ENCODE measurements at regions not wholly inside any gene's neighbourhood (a gene's known extent, or its start where the extent isn't known, plus 50 kb on each side); places are given as distances from the start of the nearest gene placed in this dataset.
"Not testable (repeated sequence)": the region's sequence is repeated elsewhere in the genome, so short reads cannot be mapped to it uniquely, and the experiment has no call there.

DNA sequence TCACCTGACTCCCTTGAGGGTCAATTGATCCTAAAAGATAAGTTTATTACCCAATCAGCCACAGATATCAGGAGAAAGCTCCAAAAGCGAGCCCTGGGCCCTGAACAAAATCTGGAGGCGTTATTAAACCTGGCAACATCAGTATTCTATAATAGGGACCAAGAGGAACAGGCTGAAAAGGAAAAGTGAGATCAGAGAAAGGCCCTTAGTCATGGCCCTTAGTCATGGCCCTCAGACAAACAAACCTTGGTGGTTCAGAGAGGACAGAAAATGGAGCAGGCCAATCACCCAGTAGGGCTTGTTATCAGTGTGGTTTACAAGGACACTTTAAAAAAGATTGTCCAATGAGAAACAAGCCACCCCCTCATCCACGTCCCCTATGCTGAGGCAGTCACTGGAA is 106.5 kb upstream of the PRDX6 start:
- H3K36me3 ChIP-seq (ENCODE audit: control insufficient read depth, insufficient read depth, low read length, severe bottlenecking); H3K4me1 ChIP-seq (ENCODE audit: control insufficient read depth, insufficient read depth, low read length); H3K9ac ChIP-seq (ENCODE audit: low read length); H3K9me3 ChIP-seq (ENCODE audit: control insufficient read depth, low read length); H3K27me3 ChIP-seq (replicated peaks; ENCODE audit: control insufficient read depth, insufficient read depth, low read length); H3K4me3 ChIP-seq (ENCODE audit: low read length); DNase-seq (ENCODE audit: low read depth): not testable (repeated sequence)

DNA sequence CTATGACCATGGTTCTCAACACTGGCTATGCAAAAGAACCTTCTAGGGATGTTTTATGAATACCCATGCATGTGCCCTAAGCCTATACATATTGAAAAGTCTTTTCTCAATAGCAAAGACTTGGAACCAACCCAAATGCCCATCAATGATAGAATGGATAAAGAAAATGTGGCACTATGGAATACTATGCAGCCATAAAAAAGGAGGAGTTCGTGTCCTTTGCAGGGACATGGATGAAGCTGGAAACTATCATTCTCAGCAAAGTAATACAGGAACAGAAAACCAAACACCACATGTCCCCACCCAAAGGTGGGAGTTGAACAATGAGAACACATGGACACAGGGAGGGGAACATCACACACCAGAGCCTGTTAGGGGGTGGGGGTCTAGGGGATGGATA is 101.1 kb upstream of the PRDX6 start:
- not testable (repeated sequence) for H3K9ac ChIP-seq (ENCODE audit: low read length); H3K9me3 ChIP-seq (ENCODE audit: control insufficient read depth, low read length); H3K27me3 ChIP-seq (replicated peaks; ENCODE audit: control insufficient read depth, insufficient read depth, low read length); H3K4me1 ChIP-seq (ENCODE audit: control insufficient read depth, insufficient read depth, low read length); H3K4me3 ChIP-seq (ENCODE audit: low read length); H3K36me3 ChIP-seq (ENCODE audit: control insufficient read depth, insufficient read depth, low read length, severe bottlenecking); DNase-seq (ENCODE audit: low read depth)

DNA sequence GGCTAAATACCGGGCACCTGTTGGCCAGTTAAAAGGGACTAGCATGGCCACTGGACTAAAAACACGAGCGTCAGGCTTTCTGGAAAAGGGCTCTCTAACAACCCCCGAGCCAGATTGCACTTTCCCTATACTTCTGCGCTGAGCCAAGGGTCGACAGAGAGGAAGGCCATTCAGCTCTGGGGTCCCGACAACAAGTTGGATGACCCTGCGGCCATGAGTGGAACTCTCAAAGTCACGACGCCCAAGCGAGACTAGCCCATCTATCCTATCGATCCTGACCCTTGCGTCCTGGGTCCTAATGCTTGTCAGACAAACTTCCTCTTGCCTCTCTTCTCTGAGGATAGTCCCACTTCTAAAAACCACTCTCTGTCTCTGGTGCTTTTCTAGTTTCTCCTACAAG is 99.9 kb upstream of the PRDX6 start:
- no peak for DNase-seq (ENCODE audit: low read depth)
- H3K9me3 ChIP-seq (ENCODE audit: control insufficient read depth, low read length), result no peaks in the 10 kb centered on the region
- no peak overlapping the region for H3K4me3 ChIP-seq (ENCODE audit: low read length)
- no peak overlapping the region for H3K9ac ChIP-seq (ENCODE audit: low read length)
- no peaks in the 10 kb centered on the region for H3K27me3 ChIP-seq (replicated peaks; ENCODE audit: control insufficient read depth, insufficient read depth, low read length)
- H3K36me3 ChIP-seq (ENCODE audit: control insufficient read depth, insufficient read depth, low read length, severe bottlenecking), result no peaks in the 10 kb centered on the region
- no peaks in the 10 kb centered on the region for H3K4me1 ChIP-seq (ENCODE audit: control insufficient read depth, insufficient read depth, low read length)

DNA sequence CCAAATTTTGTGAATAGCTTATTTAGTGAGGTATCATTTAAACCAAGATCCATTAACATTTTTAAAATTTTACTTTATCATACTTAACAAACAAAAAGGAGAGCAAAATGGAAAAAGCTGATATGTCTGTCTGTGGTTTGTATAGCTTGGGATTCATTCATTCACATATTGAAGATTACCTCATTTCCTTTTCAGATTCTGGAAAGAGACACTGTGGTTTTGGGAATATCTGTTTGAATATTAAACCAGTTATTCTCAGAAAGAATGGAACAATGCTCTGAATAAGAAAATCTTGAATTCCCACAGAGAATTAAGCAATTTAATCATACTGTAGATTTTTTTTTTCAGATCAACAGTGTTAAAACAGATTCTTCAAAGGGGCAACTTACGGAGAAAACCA is 93.8 kb upstream of the PRDX6 start:
- no peaks in the 10 kb centered on the region for H3K36me3 ChIP-seq (ENCODE audit: control insufficient read depth, insufficient read depth, low read length, severe bottlenecking)
- H3K9ac ChIP-seq (ENCODE audit: low read length), result no peak overlapping the region
- no peak for DNase-seq (ENCODE audit: low read depth)
- H3K4me3 ChIP-seq (ENCODE audit: low read length), result no peak overlapping the region
- no peaks in the 10 kb centered on the region for H3K27me3 ChIP-seq (replicated peaks; ENCODE audit: control insufficient read depth, insufficient read depth, low read length)
- no peaks in the 10 kb centered on the region for H3K9me3 ChIP-seq (ENCODE audit: control insufficient read depth, low read length)
- H3K4me1 ChIP-seq (ENCODE audit: control insufficient read depth, insufficient read depth, low read length), result no peaks in the 10 kb centered on the region

DNA sequence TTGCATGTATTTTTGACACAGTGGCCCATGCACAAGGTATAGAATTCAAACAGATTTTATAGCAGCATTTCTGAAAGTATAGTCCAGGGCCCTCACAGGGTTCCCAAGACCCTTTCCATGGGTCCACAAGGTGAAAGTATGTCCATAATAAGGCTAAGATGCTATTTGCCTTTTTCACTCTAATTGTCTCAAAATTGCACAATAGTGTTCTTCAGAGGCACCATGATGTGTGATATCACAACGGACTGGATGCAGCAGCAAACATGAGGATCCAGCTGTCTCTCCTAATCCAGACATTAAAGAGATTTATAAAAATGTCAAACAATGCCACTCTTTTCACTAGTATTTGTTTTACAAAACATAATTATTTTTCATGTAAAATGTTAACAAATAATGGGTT is 88.8 kb upstream of the PRDX6 start:
- H3K4me1 ChIP-seq (ENCODE audit: control insufficient read depth, insufficient read depth, low read length), result peaks cover 7% of the 10 kb centered on the region
- H3K27me3 ChIP-seq (replicated peaks; ENCODE audit: control insufficient read depth, insufficient read depth, low read length), result no peaks in the 10 kb centered on the region
- H3K4me3 ChIP-seq (ENCODE audit: low read length), result no peak overlapping the region
- no peak overlapping the region for H3K9ac ChIP-seq (ENCODE audit: low read length)
- DNase-seq (ENCODE audit: low read depth), result no peak
- H3K36me3 ChIP-seq (ENCODE audit: control insufficient read depth, insufficient read depth, low read length, severe bottlenecking), result no peaks in the 10 kb centered on the region
- H3K9me3 ChIP-seq (ENCODE audit: control insufficient read depth, low read length), result no peaks in the 10 kb centered on the region

DNA sequence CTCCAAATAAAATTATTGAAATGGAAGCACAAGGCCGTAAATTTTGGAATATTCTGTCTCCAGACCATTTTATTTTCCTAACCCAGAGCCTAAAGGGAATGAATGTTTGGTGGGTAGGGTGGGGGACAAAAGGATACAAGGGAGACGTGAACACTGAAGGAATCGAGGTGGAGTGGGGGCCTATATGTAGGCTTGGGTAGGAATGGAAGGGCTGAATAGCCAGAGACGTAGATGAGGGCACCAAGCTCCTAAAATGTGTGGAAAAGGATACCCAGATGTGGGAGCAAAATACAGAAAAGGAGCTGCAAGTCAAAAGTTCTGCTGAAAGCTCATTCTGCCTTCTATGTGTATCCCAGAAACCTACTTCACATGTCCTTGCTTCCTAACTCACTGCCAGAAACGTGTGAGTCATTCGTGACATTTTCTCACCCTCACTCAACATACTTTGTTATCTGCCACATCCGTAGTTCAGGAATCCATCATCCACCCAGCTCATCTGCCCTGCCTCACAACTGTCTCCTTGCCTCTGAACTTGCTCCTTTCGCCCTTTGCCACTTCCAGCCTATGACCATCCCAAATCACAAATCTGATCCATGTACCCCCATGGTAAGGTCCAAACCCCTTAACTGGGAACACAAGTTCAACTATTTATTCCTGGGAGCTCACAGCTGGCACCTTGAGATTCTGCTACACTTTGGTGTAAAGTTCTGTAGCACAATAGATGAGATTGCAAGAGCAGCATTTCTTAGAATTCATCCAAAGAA is 84.1 kb upstream of the PRDX6 start:
- Histone ChIP-seq H3K36me3 (ENCODE audit: control insufficient read depth, insufficient read depth, low read length, severe bottlenecking) (no peaks in the 10 kb centered on the region), H3K27me3 (replicated peaks; ENCODE audit: control insufficient read depth, insufficient read depth, low read length) (no peaks in the 10 kb centered on the region), H3K4me3 (ENCODE audit: low read length) (peak overlapping the region; percentile 5), H3K4me1 (ENCODE audit: control insufficient read depth, insufficient read depth, low read length) (peaks cover 16% of the 10 kb centered on the region), H3K9ac (ENCODE audit: low read length) (no peak overlapping the region), H3K9me3 (ENCODE audit: control insufficient read depth, low read length) (no peaks in the 10 kb centered on the region)
- peak; percentile 67 for DNase-seq (ENCODE audit: low read depth)

DNA sequence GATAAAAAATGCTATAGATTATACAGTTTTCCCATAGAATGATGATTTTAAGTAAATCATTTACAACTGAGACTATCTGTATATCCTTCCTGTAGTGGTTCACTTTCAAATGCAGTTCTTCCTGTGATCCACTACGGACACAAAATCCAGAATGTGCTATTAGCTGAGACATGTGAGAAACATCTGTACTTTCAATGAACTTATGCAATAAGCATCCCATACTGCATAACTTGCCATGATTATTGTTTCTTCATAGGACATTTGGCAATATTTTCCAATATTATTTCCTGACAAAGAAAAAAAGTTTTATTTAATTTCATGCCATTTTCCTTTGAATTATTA is 83.5 kb upstream of the PRDX6 start:
- H3K9me3 ChIP-seq (ENCODE audit: control insufficient read depth, low read length), result no peaks in the 10 kb centered on the region
- H3K4me1 ChIP-seq (ENCODE audit: control insufficient read depth, insufficient read depth, low read length), result peaks cover 16% of the 10 kb centered on the region
- peak overlapping the region; percentile 5 for H3K4me3 ChIP-seq (ENCODE audit: low read length)
- H3K9ac ChIP-seq (ENCODE audit: low read length), result no peak overlapping the region
- no peaks in the 10 kb centered on the region for H3K27me3 ChIP-seq (replicated peaks; ENCODE audit: control insufficient read depth, insufficient read depth, low read length)
- no peaks in the 10 kb centered on the region for H3K36me3 ChIP-seq (ENCODE audit: control insufficient read depth, insufficient read depth, low read length, severe bottlenecking)
- DNase-seq (ENCODE audit: low read depth), result peak; percentile 85

DNA sequence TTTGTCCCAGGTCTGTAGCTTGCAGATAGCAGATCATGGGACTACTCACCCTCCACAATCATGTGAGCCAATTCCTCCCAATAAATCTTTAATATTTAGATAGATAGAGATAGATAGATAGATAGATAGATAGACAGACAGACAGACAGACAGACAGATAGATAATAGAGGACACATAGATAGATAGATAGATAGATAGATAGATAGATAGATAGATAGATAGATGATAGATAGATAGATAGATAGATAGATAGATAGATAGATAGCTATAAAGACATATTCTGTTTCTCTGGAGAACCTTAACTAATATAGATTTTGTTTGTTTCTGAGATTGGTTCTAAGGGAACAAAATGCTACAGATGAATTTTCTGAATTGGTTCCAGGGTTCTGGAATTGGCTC is 82.3 kb upstream of the PRDX6 start:
- not testable (repeated sequence) for DNase-seq (ENCODE audit: low read depth); H3K27me3 ChIP-seq (replicated peaks; ENCODE audit: control insufficient read depth, insufficient read depth, low read length); H3K4me3 ChIP-seq (ENCODE audit: low read length); H3K36me3 ChIP-seq (ENCODE audit: control insufficient read depth, insufficient read depth, low read length, severe bottlenecking); H3K9ac ChIP-seq (ENCODE audit: low read length); H3K9me3 ChIP-seq (ENCODE audit: control insufficient read depth, low read length)
- H3K4me1 ChIP-seq (ENCODE audit: control insufficient read depth, insufficient read depth, low read length), result peaks cover 16% of the 10 kb centered on the region

DNA sequence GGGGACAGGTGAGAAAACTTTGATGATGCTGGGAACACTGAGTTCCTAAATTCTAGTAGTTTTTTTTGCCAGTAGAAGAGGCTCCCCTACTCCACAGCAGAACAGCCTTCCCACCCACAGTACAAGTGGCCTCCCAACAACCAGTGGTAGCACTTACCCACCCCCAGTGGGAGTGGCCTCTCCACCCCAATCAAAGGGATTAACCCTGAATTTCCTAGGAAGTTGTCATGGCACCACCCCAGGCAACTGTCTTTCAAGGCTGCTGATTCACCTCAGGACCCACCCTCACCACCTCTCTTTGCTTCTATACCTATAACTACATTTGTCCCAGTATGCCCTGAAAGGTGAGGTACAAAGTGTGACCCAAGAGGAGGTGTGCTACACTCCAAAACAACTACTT is 81.4 kb upstream of the PRDX6 start:
- no peaks in the 10 kb centered on the region for H3K27me3 ChIP-seq (replicated peaks; ENCODE audit: control insufficient read depth, insufficient read depth, low read length)
- DNase-seq (ENCODE audit: low read depth), result no peak
- no peaks in the 10 kb centered on the region for H3K9me3 ChIP-seq (ENCODE audit: control insufficient read depth, low read length)
- no peak overlapping the region for H3K9ac ChIP-seq (ENCODE audit: low read length)
- H3K4me3 ChIP-seq (ENCODE audit: low read length), result no peak overlapping the region
- peaks cover 16% of the 10 kb centered on the region for H3K4me1 ChIP-seq (ENCODE audit: control insufficient read depth, insufficient read depth, low read length)
- H3K36me3 ChIP-seq (ENCODE audit: control insufficient read depth, insufficient read depth, low read length, severe bottlenecking), result no peaks in the 10 kb centered on the region

DNA sequence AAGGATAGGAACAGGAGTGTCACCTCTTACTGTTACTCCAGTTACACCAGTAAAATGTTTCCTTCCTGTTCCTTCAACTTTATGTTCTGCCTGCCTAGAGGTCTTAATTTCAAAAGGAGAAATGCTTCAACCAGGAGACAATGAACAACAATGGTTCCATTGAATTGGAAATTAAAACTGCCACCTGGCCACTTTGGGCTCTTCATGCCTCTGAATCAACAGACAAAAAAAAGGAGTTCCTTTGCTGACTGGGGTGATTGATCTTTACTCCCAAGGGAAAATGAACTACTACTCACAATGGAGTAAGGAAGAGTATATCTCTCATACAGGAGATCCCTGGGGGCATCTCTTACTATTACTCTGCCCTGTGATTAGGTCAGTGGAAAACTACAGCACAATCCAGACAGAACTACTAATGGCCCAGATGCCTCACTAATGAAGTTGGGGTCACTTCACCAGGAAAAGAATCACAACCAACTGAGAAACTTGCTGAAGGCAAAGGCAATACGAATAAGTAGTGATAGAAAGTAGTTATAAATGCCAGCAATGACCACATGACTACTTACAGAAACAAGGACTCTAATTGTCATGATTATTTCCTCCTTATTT is 76.6 kb upstream of the PRDX6 start:
- H3K9me3 ChIP-seq (ENCODE audit: control insufficient read depth, low read length), result no peaks in the 10 kb centered on the region
- H3K27me3 ChIP-seq (replicated peaks; ENCODE audit: control insufficient read depth, insufficient read depth, low read length), result no peaks in the 10 kb centered on the region
- H3K4me1 ChIP-seq (ENCODE audit: control insufficient read depth, insufficient read depth, low read length), result peaks cover 6% of the 10 kb centered on the region
- H3K9ac ChIP-seq (ENCODE audit: low read length), result no peak overlapping the region
- no peak overlapping the region for H3K4me3 ChIP-seq (ENCODE audit: low read length)
- no peaks in the 10 kb centered on the region for H3K36me3 ChIP-seq (ENCODE audit: control insufficient read depth, insufficient read depth, low read length, severe bottlenecking)
- no peak for DNase-seq (ENCODE audit: low read depth)

DNA sequence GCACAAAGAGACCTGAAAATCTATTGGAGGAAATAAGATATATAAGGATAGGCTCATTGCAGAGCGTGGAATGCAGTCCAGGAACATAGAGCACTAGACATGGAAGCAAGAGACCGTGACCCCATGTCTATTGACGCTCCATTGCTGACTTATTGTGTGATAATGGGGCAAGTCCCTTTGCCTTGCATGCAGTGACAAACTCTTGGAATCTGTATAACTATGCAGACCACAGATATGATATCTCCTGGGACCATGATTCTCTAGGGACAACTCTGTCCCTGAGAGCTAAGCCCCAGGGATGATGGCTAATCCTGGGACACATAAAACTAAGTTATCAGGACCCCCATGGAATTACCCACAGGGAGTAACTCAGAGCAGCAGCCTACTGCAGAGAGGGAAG is 73.1 kb upstream of the PRDX6 start:
- Histone ChIP-seq H3K4me1 (ENCODE audit: control insufficient read depth, insufficient read depth, low read length) (peaks cover 12% of the 10 kb centered on the region), H3K9ac (ENCODE audit: low read length) (no peak overlapping the region), H3K4me3 (ENCODE audit: low read length) (no peak overlapping the region), H3K9me3 (ENCODE audit: control insufficient read depth, low read length) (no peaks in the 10 kb centered on the region), H3K36me3 (ENCODE audit: control insufficient read depth, insufficient read depth, low read length, severe bottlenecking) (no peaks in the 10 kb centered on the region), H3K27me3 (replicated peaks; ENCODE audit: control insufficient read depth, insufficient read depth, low read length) (no peaks in the 10 kb centered on the region)
- no peak for DNase-seq (ENCODE audit: low read depth)

DNA sequence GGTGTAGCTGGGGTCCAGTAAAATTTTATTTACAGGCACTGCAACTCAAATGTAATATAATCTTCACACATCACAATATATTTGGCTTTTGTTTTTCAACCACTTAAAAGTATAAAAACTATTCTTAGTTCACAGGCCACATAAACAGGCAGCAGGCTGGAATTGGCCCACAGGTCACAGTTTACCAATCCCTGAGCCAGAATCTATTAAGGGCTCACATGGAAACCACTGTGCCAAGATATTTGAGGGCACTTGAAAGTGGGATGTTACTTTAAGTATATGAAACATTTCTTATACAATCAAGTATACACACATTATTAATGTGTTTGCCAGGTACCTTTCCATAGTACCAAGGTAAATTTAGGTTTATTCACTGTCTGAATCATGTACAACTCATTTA is 71.9 kb upstream of the PRDX6 start:
- no peaks in the 10 kb centered on the region for H3K9me3 ChIP-seq (ENCODE audit: control insufficient read depth, low read length)
- DNase-seq (ENCODE audit: low read depth), result no peak

More for the DNA sequence above, 71.9 kb upstream of the PRDX6 start:
- Histone ChIP-seq H3K27me3 (replicated peaks; ENCODE audit: control insufficient read depth, insufficient read depth, low read length) (no peaks in the 10 kb centered on the region), H3K4me3 (ENCODE audit: low read length) (no peak overlapping the region), H3K36me3 (ENCODE audit: control insufficient read depth, insufficient read depth, low read length, severe bottlenecking) (peaks cover 2% of the 10 kb centered on the region), H3K9ac (ENCODE audit: low read length) (no peak overlapping the region), H3K4me1 (ENCODE audit: control insufficient read depth, insufficient read depth, low read length) (peaks cover 17% of the 10 kb centered on the region)

Measured in adipocyte (in vitro differentiated cells).